Testis (tissue), 2 donors: ENCODE measurements at regions not wholly inside any gene's neighbourhood (a gene's known extent, or its start where the extent isn't known, plus 50 kb on each side); places are given as distances from the start of the nearest gene placed in this dataset.

Source experiments
- CTCF ChIP-seq, 3 experiments: fragments of 450-650 bp in 2 of 3; fragments of 200-600 bp in 1 of 3; sonication (generic) in 1 of 3; IDR thresholded peaks; one replicate each; pipeline ENCODE4 v1.5.1; 2016 to 2019; ENCODE audit warnings: antibody characterized with exemption in 3 of 3, mild to moderate bottlenecking in 2 of 3, moderate library complexity in 1 of 3
- POLR2A ChIP-seq: fragments of 450-650 bp; IDR thresholded peaks from one replicate; pipeline ENCODE4 v1.6.1; 2017; ENCODE audit warnings: antibody characterized with exemption, mild to moderate bottlenecking, moderate library complexity

GRCh38 chrX:39414290-39414854 lies 613.1 kb downstream of the MID1IP1 start:
- TF ChIP-seq CTCF (IDR thresholded peaks at IDR 0.05): no peak
- TF ChIP-seq POLR2A: no peak
